ENCODE measurements at regions not wholly inside any gene's neighbourhood (a gene's known extent, or its start where the extent isn't known, plus 50 kb on each side); places are given as distances from the start of the nearest gene placed in this dataset.

- DNase-seq = no peak
Measured at GRCh38 chr1:228923973-228924686, 188.9 kb downstream of the RHOU start.

GRCh38 chr1:228925691-228926090, 190.4 kb downstream of the RHOU start:
- no peak for DNase-seq

- no peak for DNase-seq
Measured at GRCh38 chr1:228927421-228927820, 192.1 kb downstream of the RHOU start.

GRCh38 chr1:228927946-228928898, 192.9 kb downstream of the RHOU start:
- no peak for DNase-seq

- DNase-seq = no peak
Measured at GRCh38 chr1:228929476-228930027, 194.3 kb downstream of the RHOU start.

- DNase-seq = no peak
Measured at GRCh38 chr1:228930479-228930957, 195.2 kb downstream of the RHOU start.

- no peak for DNase-seq
Measured at GRCh38 chr1:228933753-228934152, 198.5 kb downstream of the RHOU start.

GRCh38 chr1:228935198-228935663, 200.0 kb downstream of the RHOU start:
- no peak for DNase-seq

GRCh38 chr1:228935855-228936727, 200.8 kb downstream of the RHOU start:
- no peak for DNase-seq

GRCh38 chr1:228936881-228937280, 201.6 kb downstream of the RHOU start:
- DNase-seq = no peak

GRCh38 chr1:228937351-228937750, 202.1 kb downstream of the RHOU start:
- no peak for DNase-seq

GRCh38 chr1:228937851-228938536, 202.7 kb downstream of the RHOU start:
- no peak for DNase-seq

GRCh38 chr1:228938537-228938901, 203.2 kb downstream of the RHOU start:
- DNase-seq = peak in 1 of 2 experiments; percentile 7

- no peak for DNase-seq
Measured at GRCh38 chr1:228939001-228939691, 203.9 kb downstream of the RHOU start.

- DNase-seq = no peak
Measured at GRCh38 chr1:228939881-228940392, 204.7 kb downstream of the RHOU start.

- no peak for DNase-seq
Measured at GRCh38 chr1:228940526-228940925, 205.2 kb downstream of the RHOU start.

- no peak for DNase-seq
Measured at GRCh38 chr1:228940926-228941325, 205.6 kb downstream of the RHOU start.

GRCh38 chr1:228941666-228942065, 206.4 kb downstream of the RHOU start:
- DNase-seq = no peak

GRCh38 chr1:228943436-228943835, 208.2 kb downstream of the RHOU start:
- no peak for DNase-seq

GRCh38 chr1:228944296-228944695, 209.0 kb downstream of the RHOU start:
- no peak for DNase-seq

- DNase-seq = no peak
Measured at GRCh38 chr1:228944935-228945371, 209.7 kb downstream of the RHOU start.

Data from SHP77 (cell line).